Ascending aorta (tissue), 2 donors: ENCODE measurements at regions not wholly inside any gene's neighbourhood (a gene's known extent, or its start where the extent isn't known, plus 50 kb on each side); places are given as distances from the start of the nearest gene placed in this dataset.

Experiments used
- DNase-seq, 2 donors: peaks; one replicate each; pipeline ENCODE4 v3.0.0-alpha.2; 2019; ENCODE audit warnings: low spot score in 2 of 2
- H3K27ac ChIP-seq, 2 donors: fragments of 200-600 bp; sonication (generic); one replicate each; pipeline ENCODE4 v1.5.1; 2016 to 2017; ENCODE audit warnings: mild to moderate bottlenecking in 1 of 2
- H3K27me3 ChIP-seq: fragments of 200-600 bp; sonication (generic); one replicate; pipeline ENCODE4 v1.5.1; 2017
- H3K36me3 ChIP-seq, 2 donors: fragments of 200-600 bp; sonication (generic); one replicate each; pipeline ENCODE4 v1.5.1; 2016
- H3K4me1 ChIP-seq, 2 donors: fragments of 200-600 bp; sonication (generic); one replicate each; pipeline ENCODE4 v1.5.1; 2016 to 2017; ENCODE audit warnings: mild to moderate bottlenecking in 1 of 2
- H3K4me3 ChIP-seq, 2 donors: fragments of 200-600 bp; sonication (generic); one replicate each; pipeline ENCODE4 v1.5.1; 2016 to 2017; ENCODE audit warnings: mild to moderate bottlenecking in 1 of 2
- H3K9me3 ChIP-seq, 2 donors: fragments of 200-600 bp; sonication (generic); one replicate each; pipeline ENCODE4 v1.5.1; 2016
- CTCF ChIP-seq, 3 experiments: fragments of 200-600 bp in 2 of 3; fragments of 450-650 bp in 1 of 3; sonication (generic) in 2 of 3; IDR thresholded peaks; one replicate each; pipeline ENCODE4 v1.5.1; 2016 to 2019; ENCODE audit warnings: antibody characterized with exemption in 3 of 3, mild to moderate bottlenecking in 1 of 3, moderate library complexity in 1 of 3
- intact Hi-C: fragments of 100-400 bp; cut with DNase I; formaldehyde crosslinking; loops from one replicate; pipeline ENCODE4 v1.15.1; 2023

GRCh38 chr4:136241221-136241986, 1290.9 kb downstream of the PCDH18 start:
- Histone ChIP-seq H3K27me3 (no peaks in the 10 kb centered on the region), H3K27ac (no peak overlapping the region), H3K4me1 (no peaks in the 10 kb centered on the region), H3K36me3 (no peaks in the 10 kb centered on the region), H3K4me3 (no peak overlapping the region), H3K9me3 (no peaks in the 10 kb centered on the region)
- intact Hi-C loops, result no loop called here
- no peak for TF ChIP-seq CTCF (IDR thresholded peaks at IDR 0.05)
- no peak for DNase-seq

- H3K9me3 ChIP-seq, result no peaks in the 10 kb centered on the region
- no peak overlapping the region for H3K4me3 ChIP-seq
- no peak for TF ChIP-seq CTCF (IDR thresholded peaks at IDR 0.05)
- H3K36me3 ChIP-seq, result no peaks in the 10 kb centered on the region
- H3K4me1 ChIP-seq, result no peaks in the 10 kb centered on the region
- no peak overlapping the region for H3K27ac ChIP-seq
- no peaks in the 10 kb centered on the region for H3K27me3 ChIP-seq
- no peak for DNase-seq
- intact Hi-C loops, result no loop called here
These were observed 1305.0 kb downstream of the PCDH18 start for GRCh38 chr4:136227315-136227714.

GRCh38 chr4:136219592-136220125, 1312.6 kb downstream of the PCDH18 start:
- Histone ChIP-seq H3K27me3 (no peaks in the 10 kb centered on the region), H3K36me3 (no peaks in the 10 kb centered on the region), H3K4me3 (no peak overlapping the region), H3K9me3 (no peaks in the 10 kb centered on the region), H3K4me1 (no peaks in the 10 kb centered on the region), H3K27ac (no peak overlapping the region)
- intact Hi-C loops, result no loop called here
- no peak for TF ChIP-seq CTCF (IDR thresholded peaks at IDR 0.05)
- DNase-seq, result no peak

- no peak for DNase-seq
- no peaks in the 10 kb centered on the region for H3K4me1 ChIP-seq
- no peak overlapping the region for H3K27ac ChIP-seq
- intact Hi-C loops, result no loop called here
- H3K9me3 ChIP-seq, result no peaks in the 10 kb centered on the region
- TF ChIP-seq CTCF (IDR thresholded peaks at IDR 0.05), result no peak
- H3K4me3 ChIP-seq, result no peak overlapping the region
- no peaks in the 10 kb centered on the region for H3K36me3 ChIP-seq
- H3K27me3 ChIP-seq, result no peaks in the 10 kb centered on the region
These were observed 1329.1 kb downstream of the PCDH18 start for GRCh38 chr4:136203199-136203598.

GRCh38 chr4:136198358-136198757, 1333.9 kb downstream of the PCDH18 start:
- Histone ChIP-seq H3K27ac (no peak overlapping the region), H3K4me1 (no peaks in the 10 kb centered on the region), H3K9me3 (no peaks in the 10 kb centered on the region), H3K4me3 (no peak overlapping the region), H3K27me3 (no peaks in the 10 kb centered on the region), H3K36me3 (no peaks in the 10 kb centered on the region)
- DNase-seq, result no peak
- no peak for TF ChIP-seq CTCF (IDR thresholded peaks at IDR 0.05)
- intact Hi-C loops, result no loop called here
